Esophagus muscularis mucosa (tissue), 4 donors: ENCODE measurements at regions not wholly inside any gene's neighbourhood (a gene's known extent, or its start where the extent isn't known, plus 50 kb on each side); places are given as distances from the start of the nearest gene placed in this dataset.

Experiments
- EP300 ChIP-seq: sonication (generic); formaldehyde crosslinking; IDR thresholded peaks from one replicate; pipeline ENCODE4 v1.6.1; 2017; ENCODE audit warnings: antibody characterized with exemption
- POLR2A ChIP-seq: fragments of 450-650 bp; IDR thresholded peaks from one replicate; pipeline ENCODE4 v1.6.1; 2017; ENCODE audit warnings: antibody characterized with exemption, moderate library complexity, mild to moderate bottlenecking, low read depth
- POLR2AphosphoS5 ChIP-seq, 2 donors: sonication (generic); formaldehyde crosslinking; IDR thresholded peaks; one replicate each; pipeline ENCODE4 v1.6.1; 2017; ENCODE audit warnings: antibody characterized with exemption in 2 of 2
- TF ChIP-seq, protein P1 (sequence below), 3 experiments: fragments of 200-600 bp in 2 of 3; fragments of 450-650 bp in 1 of 3; sonication (generic) in 2 of 3; IDR thresholded peaks; one replicate each; pipeline ENCODE4 v1.5.1; 2017 to 2019; ENCODE audit warnings: antibody characterized with exemption in 3 of 3, mild to moderate bottlenecking in 2 of 3, moderate library complexity in 1 of 3

DNA sequence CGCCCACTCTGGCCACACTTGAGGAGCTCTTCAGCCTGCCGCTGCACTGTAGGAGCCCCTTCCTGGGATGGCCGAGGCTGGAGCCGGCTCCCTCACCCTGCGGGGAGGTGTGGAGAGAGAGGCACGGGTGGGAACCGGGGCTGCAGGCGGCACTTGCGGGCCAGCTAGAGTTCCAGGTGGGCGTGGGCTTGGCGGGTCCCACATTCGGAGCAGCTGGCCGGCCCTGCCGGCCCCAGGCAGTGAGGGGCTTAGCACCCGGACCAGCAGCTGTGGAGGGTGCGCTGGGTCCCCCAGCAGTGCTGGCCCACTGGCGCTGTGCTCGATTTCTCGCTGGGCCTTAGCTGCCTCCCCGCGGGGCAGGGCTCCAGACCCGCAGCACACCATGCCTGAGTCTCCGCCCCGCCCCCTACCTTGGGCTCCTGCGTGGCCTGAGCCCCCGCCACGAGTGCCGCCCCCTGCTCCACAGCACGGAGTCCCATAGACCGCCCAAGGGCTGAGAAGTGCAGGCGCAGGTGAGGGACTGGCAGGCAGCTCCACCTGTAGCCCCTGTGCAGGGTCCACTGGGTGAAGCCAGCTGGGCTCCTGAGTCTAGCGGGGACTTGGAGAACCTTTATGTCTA lies 71.9 kb downstream of the IL12A start:
- TF ChIP-seq, protein P1, sequence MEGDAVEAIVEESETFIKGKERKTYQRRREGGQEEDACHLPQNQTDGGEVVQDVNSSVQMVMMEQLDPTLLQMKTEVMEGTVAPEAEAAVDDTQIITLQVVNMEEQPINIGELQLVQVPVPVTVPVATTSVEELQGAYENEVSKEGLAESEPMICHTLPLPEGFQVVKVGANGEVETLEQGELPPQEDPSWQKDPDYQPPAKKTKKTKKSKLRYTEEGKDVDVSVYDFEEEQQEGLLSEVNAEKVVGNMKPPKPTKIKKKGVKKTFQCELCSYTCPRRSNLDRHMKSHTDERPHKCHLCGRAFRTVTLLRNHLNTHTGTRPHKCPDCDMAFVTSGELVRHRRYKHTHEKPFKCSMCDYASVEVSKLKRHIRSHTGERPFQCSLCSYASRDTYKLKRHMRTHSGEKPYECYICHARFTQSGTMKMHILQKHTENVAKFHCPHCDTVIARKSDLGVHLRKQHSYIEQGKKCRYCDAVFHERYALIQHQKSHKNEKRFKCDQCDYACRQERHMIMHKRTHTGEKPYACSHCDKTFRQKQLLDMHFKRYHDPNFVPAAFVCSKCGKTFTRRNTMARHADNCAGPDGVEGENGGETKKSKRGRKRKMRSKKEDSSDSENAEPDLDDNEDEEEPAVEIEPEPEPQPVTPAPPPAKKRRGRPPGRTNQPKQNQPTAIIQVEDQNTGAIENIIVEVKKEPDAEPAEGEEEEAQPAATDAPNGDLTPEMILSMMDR (IDR thresholded peaks at IDR 0.05): no peak
- TF ChIP-seq POLR2A (no peak), POLR2AphosphoS5 (IDR thresholded peaks at IDR 0.05) (no peak), EP300 (no peak)
